HepG2 (cell line): ENCODE measurements at regions not wholly inside any gene's neighbourhood (a gene's known extent, or its start where the extent isn't known, plus 50 kb on each side); places are given as distances from the start of the nearest gene placed in this dataset.

ENCODE experiments used
- ATAD3A ChIP-seq: sonication (generic); formaldehyde crosslinking; IDR thresholded peaks from 2 replicates; pipeline ENCODE4 v1.4.0; 2020; ENCODE audit warnings: missing genetic modification reagents
- CEBPB ChIP-seq: IDR thresholded peaks from 2 replicates; pipeline ENCODE4 v1.6.1; 2011; ENCODE audit warnings: low read depth, low read length, improper control_type of control experiment, borderline replicate concordance
- CEBPG ChIP-seq: IDR thresholded peaks from 2 replicates; pipeline ENCODE4 v1.6.1; 2016
- CEBPZ ChIP-seq: IDR thresholded peaks from 2 replicates; pipeline ENCODE4 v1.6.1; 2012; ENCODE audit warnings: low read length, improper control_type of control experiment
- CENPT ChIP-seq: sonication (generic); formaldehyde crosslinking; IDR thresholded peaks from 2 replicates; pipeline ENCODE4 v1.8.0; 2022; ENCODE audit warnings: low read depth, mild to moderate bottlenecking, moderate library complexity, missing genetic modification reagents
- FOXP1 ChIP-seq, 2 experiments: fragments of 450-650 bp in 1 of 2; IDR thresholded peaks; 2 replicates each; pipeline ENCODE4 v1.6.1; 2017 to 2018; ENCODE audit warnings: antibody characterized with exemption in 1 of 2
- HHEX ChIP-seq: IDR thresholded peaks from 2 replicates; pipeline ENCODE4 v1.6.1; 2016; ENCODE audit warnings: control low read depth
- RBM22 ChIP-seq: fragments of 200-400 bp; formaldehyde crosslinking; optimal IDR thresholded peaks from 2 replicates; pipeline ENCODE3; 2017; ENCODE audit warnings: mild to moderate bottlenecking, low read length, moderate library complexity
- REL ChIP-seq: sonication (generic); formaldehyde crosslinking; conservative IDR thresholded peaks from 2 replicates; pipeline ENCODE4 v1.8.0; 2022; ENCODE audit warnings: mild to moderate bottlenecking, missing genetic modification reagents, moderate library complexity
- RFX3 ChIP-seq: IDR thresholded peaks from 2 replicates; pipeline ENCODE4 v1.6.1; 2016; ENCODE audit warnings: missing biosample characterization, missing genetic modification reagents
- SMAD1 ChIP-seq: sonication (generic); formaldehyde crosslinking; IDR thresholded peaks from 2 replicates; pipeline ENCODE4 v1.4.0; 2020; ENCODE audit warnings: missing genetic modification reagents, low read depth, mild to moderate bottlenecking, borderline replicate concordance
- STAG1 ChIP-seq: sonication (generic); formaldehyde crosslinking; IDR thresholded peaks from 2 replicates; pipeline ENCODE4 v1.4.0; 2020; ENCODE audit warnings: missing genetic modification reagents
- THYN1 ChIP-seq: sonication (generic); formaldehyde crosslinking; IDR thresholded peaks from 2 replicates; pipeline ENCODE4 v1.8.1; 2023; ENCODE audit warnings: low read depth, mild to moderate bottlenecking, moderate library complexity, missing genetic modification reagents, borderline replicate concordance
- ZNF280B ChIP-seq: sonication (generic); formaldehyde crosslinking; IDR thresholded peaks from 2 replicates; pipeline ENCODE4 v1.5.0; 2020; ENCODE audit warnings: missing genetic modification reagents, mild to moderate bottlenecking, borderline replicate concordance
- ZNF331 ChIP-seq: sonication (generic); formaldehyde crosslinking; IDR thresholded peaks from 2 replicates; pipeline ENCODE4 v1.4.0; 2020; ENCODE audit warnings: missing genetic modification reagents
- ZNF383 ChIP-seq: sonication (generic); formaldehyde crosslinking; IDR thresholded peaks from 2 replicates; pipeline ENCODE4 v1.4.0; 2020; ENCODE audit warnings: missing genetic modification reagents, mild to moderate bottlenecking, borderline replicate concordance
- ZNF512B ChIP-seq: sonication (generic); formaldehyde crosslinking; IDR thresholded peaks from 2 replicates; pipeline ENCODE4 v1.5.1; 2020; ENCODE audit warnings: missing genetic modification reagents, mild to moderate bottlenecking, borderline replicate concordance
- ZNF740 ChIP-seq: sonication (generic); formaldehyde crosslinking; IDR thresholded peaks from 2 replicates; pipeline ENCODE4 v1.4.0; 2020; ENCODE audit warnings: missing genetic modification reagents
- ZNF780A ChIP-seq: sonication (generic); formaldehyde crosslinking; IDR thresholded peaks from 2 replicates; pipeline ENCODE4 v1.8.0; 2022; ENCODE audit warnings: mild to moderate bottlenecking, missing genetic modification reagents, moderate library complexity
- TF ChIP-seq, protein P1 (sequence below): sonication (generic); formaldehyde crosslinking; IDR thresholded peaks from 2 replicates; pipeline ENCODE4 v1.8.0; 2022; ENCODE audit warnings: mild to moderate bottlenecking, missing genetic modification reagents, moderate library complexity

GRCh38 chr2:41827354-41827971 is 220.4 kb upstream of the PKDCC start (continued):
- TF ChIP-seq HHEX (CRISPR knock-in tag) = no peak
- no peak for TF ChIP-seq RFX3
- no peak for TF ChIP-seq CEBPZ
- TF ChIP-seq CEBPB = peak; percentile 26; the same call in 1 of the 2 replicates
- TF ChIP-seq, protein P1, sequence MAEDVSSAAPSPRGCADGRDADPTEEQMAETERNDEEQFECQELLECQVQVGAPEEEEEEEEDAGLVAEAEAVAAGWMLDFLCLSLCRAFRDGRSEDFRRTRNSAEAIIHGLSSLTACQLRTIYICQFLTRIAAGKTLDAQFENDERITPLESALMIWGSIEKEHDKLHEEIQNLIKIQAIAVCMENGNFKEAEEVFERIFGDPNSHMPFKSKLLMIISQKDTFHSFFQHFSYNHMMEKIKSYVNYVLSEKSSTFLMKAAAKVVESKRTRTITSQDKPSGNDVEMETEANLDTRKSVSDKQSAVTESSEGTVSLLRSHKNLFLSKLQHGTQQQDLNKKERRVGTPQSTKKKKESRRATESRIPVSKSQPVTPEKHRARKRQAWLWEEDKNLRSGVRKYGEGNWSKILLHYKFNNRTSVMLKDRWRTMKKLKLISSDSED (CRISPR knock-in tag) = no peak
- no peak for TF ChIP-seq ZNF740 (CRISPR knock-in tag)
- no peak for TF ChIP-seq CENPT (CRISPR knock-in tag)
- TF ChIP-seq ZNF280B (CRISPR knock-in tag) = no peak
- TF ChIP-seq STAG1 (CRISPR knock-in tag) = no peak
- no peak for TF ChIP-seq ZNF780A (CRISPR knock-in tag)
- TF ChIP-seq ZNF331 (CRISPR knock-in tag) = peak; percentile 34; the same call in 1 of the 2 replicates
- TF ChIP-seq THYN1 (CRISPR knock-in tag) = no peak
- no peak for TF ChIP-seq ZNF383 (CRISPR knock-in tag)
- peak; percentile 69 for TF ChIP-seq CEBPG (CRISPR knock-in tag)
- no peak for TF ChIP-seq ATAD3A (CRISPR knock-in tag)
- no peak for TF ChIP-seq SMAD1 (CRISPR knock-in tag)
- TF ChIP-seq RBM22 = no peak
- TF ChIP-seq REL (CRISPR knock-in tag) = no peak
- 0 out of 2 replicates have a peak, but pooled peaks have one; percentile 70 for TF ChIP-seq ZNF512B (CRISPR knock-in tag)
- TF ChIP-seq FOXP1 (IDR thresholded peaks at IDR 0.05) = no peak
- no peak for TF ChIP-seq FOXP1 (CRISPR knock-in tag; IDR thresholded peaks at IDR 0.05)
